ENCODE measurements at regions not wholly inside any gene's neighbourhood (a gene's known extent, or its start where the extent isn't known, plus 50 kb on each side); places are given as distances from the start of the nearest gene placed in this dataset.

DNA sequence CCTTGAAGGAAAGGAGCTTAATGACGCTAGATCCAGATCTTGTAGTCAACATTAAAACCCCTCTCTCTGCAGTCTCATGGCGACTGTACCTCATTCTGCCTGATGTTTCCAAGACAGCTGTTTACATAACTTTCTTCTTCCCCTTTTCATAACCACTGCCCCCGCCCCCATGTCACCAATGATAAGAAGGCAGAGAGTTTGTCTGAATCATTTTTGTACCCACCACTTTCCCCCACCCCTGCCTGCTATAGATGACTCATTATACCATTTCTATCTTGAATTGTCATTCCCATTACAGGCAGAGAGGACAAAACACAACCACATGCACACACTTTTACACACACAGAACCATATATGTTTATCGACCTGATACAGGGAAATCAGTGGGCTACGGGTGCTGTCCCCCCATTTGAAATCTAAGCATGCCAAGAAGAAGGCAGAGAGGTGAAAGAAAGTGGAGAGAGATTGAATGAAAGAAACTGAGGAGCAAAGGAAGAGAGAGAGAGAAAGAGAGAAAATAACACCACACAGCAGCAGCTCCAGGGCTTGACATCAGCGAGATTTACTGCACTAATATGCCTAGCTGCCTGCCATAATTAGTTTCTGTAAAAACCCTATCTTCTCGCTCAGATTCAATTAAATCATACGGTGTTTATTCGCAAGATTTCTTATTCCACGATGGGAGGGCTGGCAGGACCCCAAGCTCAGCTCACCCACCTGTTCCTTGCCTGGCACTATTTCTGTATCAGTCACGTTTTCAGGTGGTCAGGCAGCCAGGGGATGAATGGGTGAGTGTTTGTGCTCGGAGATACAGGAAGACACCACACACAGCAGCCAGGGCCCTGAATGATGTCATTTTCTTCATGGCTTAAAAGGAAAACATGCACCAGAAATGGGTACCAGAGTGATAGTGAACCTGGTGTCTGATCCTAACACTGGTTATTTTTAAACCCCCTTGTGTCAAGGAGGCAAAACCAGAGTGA is 114.3 kb upstream of the SERP2 start:
- Histone ChIP-seq H3K4me1 (no peaks in the 10 kb centered on the region), H3K4me3 (ENCODE audit: low read depth, low read length) (no peak overlapping the region), H3K27me3 (replicated peaks; ENCODE audit: control insufficient read depth, insufficient read depth, low read length) (no peaks in the 10 kb centered on the region), H3K36me3 (ENCODE audit: control insufficient read depth, insufficient read depth, low read length) (no peaks in the 10 kb centered on the region), H3K9me3 (no peaks in the 10 kb centered on the region)
- H3K9me3 Mint-ChIP-seq (ENCODE audit: unreplicated experiment): no peaks in the 10 kb centered on the region
- POLR2A ChIA-PET: no interaction called here
- H3K4me1 Mint-ChIP-seq (ENCODE audit: low read depth, unreplicated experiment): no peaks in the 10 kb centered on the region
- H3K36me3 Mint-ChIP-seq (ENCODE audit: insufficient read depth, unreplicated experiment): no peaks in the 10 kb centered on the region
- H3K27me3 Mint-ChIP-seq (ENCODE audit: insufficient read depth, unreplicated experiment): no peaks in the 10 kb centered on the region
- TF ChIP-seq, protein P1, sequence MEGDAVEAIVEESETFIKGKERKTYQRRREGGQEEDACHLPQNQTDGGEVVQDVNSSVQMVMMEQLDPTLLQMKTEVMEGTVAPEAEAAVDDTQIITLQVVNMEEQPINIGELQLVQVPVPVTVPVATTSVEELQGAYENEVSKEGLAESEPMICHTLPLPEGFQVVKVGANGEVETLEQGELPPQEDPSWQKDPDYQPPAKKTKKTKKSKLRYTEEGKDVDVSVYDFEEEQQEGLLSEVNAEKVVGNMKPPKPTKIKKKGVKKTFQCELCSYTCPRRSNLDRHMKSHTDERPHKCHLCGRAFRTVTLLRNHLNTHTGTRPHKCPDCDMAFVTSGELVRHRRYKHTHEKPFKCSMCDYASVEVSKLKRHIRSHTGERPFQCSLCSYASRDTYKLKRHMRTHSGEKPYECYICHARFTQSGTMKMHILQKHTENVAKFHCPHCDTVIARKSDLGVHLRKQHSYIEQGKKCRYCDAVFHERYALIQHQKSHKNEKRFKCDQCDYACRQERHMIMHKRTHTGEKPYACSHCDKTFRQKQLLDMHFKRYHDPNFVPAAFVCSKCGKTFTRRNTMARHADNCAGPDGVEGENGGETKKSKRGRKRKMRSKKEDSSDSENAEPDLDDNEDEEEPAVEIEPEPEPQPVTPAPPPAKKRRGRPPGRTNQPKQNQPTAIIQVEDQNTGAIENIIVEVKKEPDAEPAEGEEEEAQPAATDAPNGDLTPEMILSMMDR (IDR thresholded peaks at IDR 0.05; ENCODE audit: insufficient read depth in 1 of 2, low read depth in 1 of 2, low read length in 1 of 2, severe bottlenecking in 1 of 2, unreplicated experiment in 1 of 2): no peak
- no peak overlapping the region for H3K4me3 Mint-ChIP-seq (ENCODE audit: unreplicated experiment)
- intact Hi-C loops (cut with micrococcal nuclease; ENCODE audit: unreplicated experiment): no loop called here
- no peak overlapping the region for H3K27ac Mint-ChIP-seq (ENCODE audit: unreplicated experiment)
- BruUV-seq (replicated peaks): no TSS peak
- no peak for DNase-seq
- CTCF ChIA-PET: no interaction called here

DNA sequence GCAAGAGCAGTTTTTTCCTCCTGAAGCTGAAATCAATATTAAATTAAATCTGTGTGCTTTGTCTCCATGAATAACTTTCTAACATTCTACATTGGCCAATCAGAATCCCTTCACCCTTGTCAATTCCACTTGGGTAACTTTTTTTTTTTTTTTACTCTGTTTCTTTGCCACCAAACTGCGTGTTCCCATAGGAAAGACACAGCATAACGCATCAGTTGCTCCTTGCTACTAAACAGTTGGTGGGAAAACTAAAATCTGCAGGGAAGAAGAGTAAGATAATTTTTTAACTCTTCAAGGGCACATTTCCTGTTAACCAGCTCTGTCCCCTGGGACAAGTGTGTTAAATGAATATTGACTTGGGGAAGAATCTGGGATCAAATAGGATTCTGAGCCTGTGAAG is 113.3 kb upstream of the SERP2 start:
- Histone ChIP-seq H3K36me3 (ENCODE audit: control insufficient read depth, insufficient read depth, low read length) (no peaks in the 10 kb centered on the region), H3K27me3 (replicated peaks; ENCODE audit: control insufficient read depth, insufficient read depth, low read length) (no peaks in the 10 kb centered on the region), H3K4me1 (no peaks in the 10 kb centered on the region), H3K4me3 (ENCODE audit: low read depth, low read length) (no peak overlapping the region), H3K9me3 (no peaks in the 10 kb centered on the region)
- ChIA-PET CTCF (no interaction called here), POLR2A (no interaction called here)
- H3K4me3 Mint-ChIP-seq (ENCODE audit: unreplicated experiment): no peak overlapping the region
- no peaks in the 10 kb centered on the region for H3K9me3 Mint-ChIP-seq (ENCODE audit: unreplicated experiment)
- no peaks in the 10 kb centered on the region for H3K36me3 Mint-ChIP-seq (ENCODE audit: insufficient read depth, unreplicated experiment)
- H3K27me3 Mint-ChIP-seq (ENCODE audit: insufficient read depth, unreplicated experiment): no peaks in the 10 kb centered on the region
- no peaks in the 10 kb centered on the region for H3K4me1 Mint-ChIP-seq (ENCODE audit: low read depth, unreplicated experiment)
- intact Hi-C loops (cut with micrococcal nuclease; ENCODE audit: unreplicated experiment): no loop called here
- TF ChIP-seq, protein P1 (IDR thresholded peaks at IDR 0.05; ENCODE audit: insufficient read depth in 1 of 2, low read depth in 1 of 2, low read length in 1 of 2, severe bottlenecking in 1 of 2, unreplicated experiment in 1 of 2): no peak
- BruUV-seq (replicated peaks): no TSS peak
- DNase-seq: no peak
- H3K27ac Mint-ChIP-seq (ENCODE audit: unreplicated experiment): no peak overlapping the region

DNA sequence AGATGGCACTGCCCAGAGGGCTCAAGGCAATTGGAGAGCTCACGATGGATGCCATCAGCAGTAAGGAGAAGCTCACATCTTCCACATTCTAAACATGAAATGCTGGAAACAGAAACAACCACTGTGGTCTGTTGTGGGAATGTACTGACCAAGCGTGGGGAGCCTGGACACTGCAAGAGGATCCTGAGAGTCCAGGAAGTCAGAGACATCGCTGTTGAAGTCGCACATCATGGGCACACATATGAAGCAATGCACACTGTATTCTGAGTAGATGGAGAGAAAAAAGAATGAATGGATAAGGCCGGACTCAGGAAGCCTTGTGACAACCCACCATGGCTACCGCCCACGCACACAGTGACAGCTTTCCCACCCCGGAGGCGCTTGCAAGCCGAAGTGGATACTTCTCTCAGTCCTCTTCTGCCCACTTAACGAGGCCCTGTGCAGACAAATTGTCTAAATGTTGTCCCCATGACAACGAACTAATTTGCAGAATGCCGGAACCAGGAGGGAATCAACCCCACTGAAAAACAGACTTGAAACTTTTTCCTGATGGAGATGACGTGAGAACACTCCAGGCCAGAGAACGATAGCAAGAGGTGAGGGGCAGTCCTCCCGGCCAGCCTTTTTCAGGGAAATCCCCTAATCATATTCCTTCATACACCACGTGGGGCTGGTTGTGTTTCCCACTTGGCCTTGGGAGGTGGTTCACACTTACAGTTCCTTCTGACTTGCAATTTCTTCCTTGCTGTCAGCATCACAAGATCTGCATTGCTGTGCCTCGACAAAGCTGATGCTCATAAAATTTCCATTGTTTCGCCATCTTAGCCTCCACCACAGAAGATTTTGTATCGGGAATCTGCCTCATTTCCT is 109.6 kb upstream of the SERP2 start:
- intact Hi-C loops (cut with micrococcal nuclease; ENCODE audit: unreplicated experiment): no loop called here
- H3K4me3 Mint-ChIP-seq (ENCODE audit: unreplicated experiment): no peak overlapping the region
- POLR2A ChIA-PET: no interaction called here
- H3K4me3 ChIP-seq (ENCODE audit: low read depth, low read length): no peak overlapping the region
- peaks cover 9% of the 10 kb centered on the region for H3K4me1 Mint-ChIP-seq (ENCODE audit: low read depth, unreplicated experiment)
- no peaks in the 10 kb centered on the region for H3K27me3 ChIP-seq (replicated peaks; ENCODE audit: control insufficient read depth, insufficient read depth, low read length)
- H3K36me3 Mint-ChIP-seq (ENCODE audit: insufficient read depth, unreplicated experiment): no peaks in the 10 kb centered on the region
- CTCF ChIA-PET: no interaction called here
- H3K27ac Mint-ChIP-seq (ENCODE audit: unreplicated experiment): no peak overlapping the region
- DNase-seq: no peak
- H3K9me3 ChIP-seq: no peaks in the 10 kb centered on the region
- H3K27me3 Mint-ChIP-seq (ENCODE audit: insufficient read depth, unreplicated experiment): no peaks in the 10 kb centered on the region
- BruUV-seq (replicated peaks): no TSS peak
- no peaks in the 10 kb centered on the region for H3K4me1 ChIP-seq
- TF ChIP-seq, protein P1 (IDR thresholded peaks at IDR 0.05; ENCODE audit: insufficient read depth in 1 of 2, low read depth in 1 of 2, low read length in 1 of 2, severe bottlenecking in 1 of 2, unreplicated experiment in 1 of 2): no peak
- H3K9me3 Mint-ChIP-seq (ENCODE audit: unreplicated experiment): peaks cover 12% of the 10 kb centered on the region
- H3K36me3 ChIP-seq (ENCODE audit: control insufficient read depth, insufficient read depth, low read length): no peaks in the 10 kb centered on the region

All from Caco-2 (cell line).